Liver (tissue), 3 donors: ENCODE measurements at regions not wholly inside any gene's neighbourhood (a gene's known extent, or its start where the extent isn't known, plus 50 kb on each side); places are given as distances from the start of the nearest gene placed in this dataset.

Source experiments
- CTCF ChIP-seq: fragments of 150-350 bp; IDR thresholded peaks from 2 replicates; pipeline ENCODE4 v1.5.1; 2017; ENCODE audit warnings: improper control_type of control experiment, low read depth, low read length; ENCODE audit not compliant: missing input control
- FOXA1 ChIP-seq: IDR thresholded peaks from 2 replicates; pipeline ENCODE4 v1.6.1; 2016; ENCODE audit warnings: antibody characterized with exemption
- GABPA ChIP-seq, 2 donors: IDR thresholded peaks in 1 of 2; conservative IDR thresholded peaks in 1 of 2; 2 replicates each; pipeline ENCODE4 v1.6.1; 2016; ENCODE audit warnings: antibody characterized with exemption in 2 of 2, mild to moderate bottlenecking in 1 of 2, moderate library complexity in 1 of 2
- JUND ChIP-seq, 2 donors: IDR thresholded peaks; 2 replicates each; pipeline ENCODE4 v1.6.1; 2016; ENCODE audit warnings: antibody characterized with exemption in 2 of 2
- NR2F2 ChIP-seq: IDR thresholded peaks from 2 replicates; pipeline ENCODE4 v1.6.1; 2016; ENCODE audit warnings: antibody characterized with exemption
- RAD21 ChIP-seq, 2 donors: IDR thresholded peaks; 2 replicates each; pipeline ENCODE4 v1.6.1; 2016; ENCODE audit warnings: antibody characterized with exemption in 2 of 2, mild to moderate bottlenecking in 2 of 2
- SP1 ChIP-seq: IDR thresholded peaks from 2 replicates; pipeline ENCODE4 v1.6.1; 2018; ENCODE audit warnings: antibody characterized with exemption, mild to moderate bottlenecking
- TAF1 ChIP-seq: conservative IDR thresholded peaks from 2 replicates; pipeline ENCODE4 v1.6.1; 2016; ENCODE audit warnings: antibody characterized with exemption, mild to moderate bottlenecking
- YY1 ChIP-seq: IDR thresholded peaks from 2 replicates; pipeline ENCODE4 v1.6.1; 2016; ENCODE audit warnings: antibody characterized with exemption, mild to moderate bottlenecking
- TF ChIP-seq, protein P1 (sequence below): IDR thresholded peaks from 2 replicates; pipeline ENCODE4 v1.6.1; 2016; ENCODE audit warnings: antibody characterized with exemption, mild to moderate bottlenecking
- donor health status: healthy.
- donor health status: healthy.

DNA sequence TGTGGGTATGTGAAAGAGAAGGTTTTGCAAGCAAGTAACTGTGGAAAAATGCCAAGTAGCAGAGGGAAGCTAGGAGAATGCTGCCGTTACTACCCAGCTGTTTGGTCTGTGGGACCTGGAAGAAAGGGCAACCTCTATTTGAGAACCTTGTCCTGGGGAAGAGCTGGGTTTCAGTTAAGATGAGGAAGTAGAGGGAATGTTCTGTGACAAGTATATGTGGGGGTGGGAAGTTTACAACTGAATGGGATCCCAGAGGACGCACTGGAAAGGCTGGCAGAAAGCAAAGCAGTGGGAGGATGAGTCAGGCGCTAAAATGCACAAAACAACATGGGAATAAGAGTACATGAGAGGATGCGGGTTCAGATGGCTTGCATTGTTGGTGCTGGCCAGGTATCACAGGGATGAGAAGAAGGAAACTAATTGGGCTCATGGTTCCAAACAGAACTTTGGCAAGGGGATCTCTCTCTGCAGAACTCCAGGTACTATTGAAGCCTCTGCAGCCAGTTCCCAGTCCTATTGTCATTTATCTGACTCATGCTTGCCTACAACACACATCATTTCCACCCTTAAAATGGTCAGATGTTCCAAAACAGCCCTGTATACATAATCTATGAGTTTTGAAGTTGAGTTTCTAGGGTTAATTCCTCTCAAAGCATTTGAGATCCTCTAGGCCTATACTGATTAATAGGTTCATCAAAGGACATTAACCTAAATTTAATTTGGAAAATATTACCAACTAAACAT lies 88.5 kb upstream of the VAV3 start:
- TF ChIP-seq CTCF: no peak
- no peak for TF ChIP-seq FOXA1
- no peak for TF ChIP-seq YY1
- TF ChIP-seq, protein P1, sequence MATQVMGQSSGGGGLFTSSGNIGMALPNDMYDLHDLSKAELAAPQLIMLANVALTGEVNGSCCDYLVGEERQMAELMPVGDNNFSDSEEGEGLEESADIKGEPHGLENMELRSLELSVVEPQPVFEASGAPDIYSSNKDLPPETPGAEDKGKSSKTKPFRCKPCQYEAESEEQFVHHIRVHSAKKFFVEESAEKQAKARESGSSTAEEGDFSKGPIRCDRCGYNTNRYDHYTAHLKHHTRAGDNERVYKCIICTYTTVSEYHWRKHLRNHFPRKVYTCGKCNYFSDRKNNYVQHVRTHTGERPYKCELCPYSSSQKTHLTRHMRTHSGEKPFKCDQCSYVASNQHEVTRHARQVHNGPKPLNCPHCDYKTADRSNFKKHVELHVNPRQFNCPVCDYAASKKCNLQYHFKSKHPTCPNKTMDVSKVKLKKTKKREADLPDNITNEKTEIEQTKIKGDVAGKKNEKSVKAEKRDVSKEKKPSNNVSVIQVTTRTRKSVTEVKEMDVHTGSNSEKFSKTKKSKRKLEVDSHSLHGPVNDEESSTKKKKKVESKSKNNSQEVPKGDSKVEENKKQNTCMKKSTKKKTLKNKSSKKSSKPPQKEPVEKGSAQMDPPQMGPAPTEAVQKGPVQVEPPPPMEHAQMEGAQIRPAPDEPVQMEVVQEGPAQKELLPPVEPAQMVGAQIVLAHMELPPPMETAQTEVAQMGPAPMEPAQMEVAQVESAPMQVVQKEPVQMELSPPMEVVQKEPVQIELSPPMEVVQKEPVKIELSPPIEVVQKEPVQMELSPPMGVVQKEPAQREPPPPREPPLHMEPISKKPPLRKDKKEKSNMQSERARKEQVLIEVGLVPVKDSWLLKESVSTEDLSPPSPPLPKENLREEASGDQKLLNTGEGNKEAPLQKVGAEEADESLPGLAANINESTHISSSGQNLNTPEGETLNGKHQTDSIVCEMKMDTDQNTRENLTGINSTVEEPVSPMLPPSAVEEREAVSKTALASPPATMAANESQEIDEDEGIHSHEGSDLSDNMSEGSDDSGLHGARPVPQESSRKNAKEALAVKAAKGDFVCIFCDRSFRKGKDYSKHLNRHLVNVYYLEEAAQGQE: no peak
- TF ChIP-seq JUND (IDR thresholded peaks at IDR 0.05): no peak
- TF ChIP-seq NR2F2: no peak
- TF ChIP-seq GABPA (IDR thresholded peaks at IDR 0.05 in 1 of 2, conservative IDR thresholded peaks at IDR 0.05 in 1 of 2): no peak
- TF ChIP-seq TAF1: no peak
- no peak for TF ChIP-seq RAD21 (IDR thresholded peaks at IDR 0.05)
- no peak for TF ChIP-seq SP1
